ENCODE measurements at regions not wholly inside any gene's neighbourhood (a gene's known extent, or its start where the extent isn't known, plus 50 kb on each side); places are given as distances from the start of the nearest gene placed in this dataset.

- H3K4me1 ChIP-seq: no peaks in the 10 kb centered on the region
- intact Hi-C loops (cut with DNase I; ENCODE audit: low total_unique reads): no loop called here
- no peaks in the 10 kb centered on the region for H3K9me3 ChIP-seq
- H3K36me3 ChIP-seq (ENCODE audit: low read depth, missing control alignments): no peaks in the 10 kb centered on the region
- H3K27ac ChIP-seq: no peak overlapping the region
- no peaks in the 10 kb centered on the region for H3K27me3 ChIP-seq
- WGBS, 2 donors: 82 to 88% methylated on average over 10 of the region's 10 CpGs
- TF ChIP-seq POLR2A (IDR thresholded peaks at IDR 0.05) (no peak), CTCF (IDR thresholded peaks at IDR 0.05) (no peak)
- H3K4me3 ChIP-seq: no peak overlapping the region
- DNase-seq: no peak
These were observed 225.3 kb upstream of the FOXQ1 start for GRCh38 chr6:1086446-1087153.

GRCh38 chr6:1082285-1082935 lies 229.5 kb upstream of the FOXQ1 start:
- Histone ChIP-seq H3K9me3 (no peaks in the 10 kb centered on the region), H3K4me1 (no peaks in the 10 kb centered on the region), H3K4me3 (no peak overlapping the region), H3K36me3 (ENCODE audit: low read depth, missing control alignments) (no peaks in the 10 kb centered on the region), H3K27me3 (no peaks in the 10 kb centered on the region), H3K27ac (no peak overlapping the region)
- 74 to 84% methylated on average over 11 of the region's 11 CpGs for WGBS, 2 donors
- TF ChIP-seq CTCF (IDR thresholded peaks at IDR 0.05) (no peak), POLR2A (IDR thresholded peaks at IDR 0.05) (no peak)
- no peak for DNase-seq
- intact Hi-C loops (cut with DNase I; ENCODE audit: low total_unique reads): no loop called here

GRCh38 chr6:1081551-1082284 lies 230.2 kb upstream of the FOXQ1 start:
- TF ChIP-seq CTCF (IDR thresholded peaks at IDR 0.05): no peak
- TF ChIP-seq POLR2A (IDR thresholded peaks at IDR 0.05): no peak
- Histone ChIP-seq H3K4me3 (no peak overlapping the region), H3K36me3 (ENCODE audit: low read depth, missing control alignments) (no peaks in the 10 kb centered on the region), H3K27me3 (no peaks in the 10 kb centered on the region), H3K27ac (no peak overlapping the region), H3K4me1 (no peaks in the 10 kb centered on the region), H3K9me3 (no peaks in the 10 kb centered on the region)
- no peak for DNase-seq
- 39 to 48% methylated on average over 7 of the region's 7 CpGs for WGBS, 2 donors
- intact Hi-C loops (cut with DNase I; ENCODE audit: low total_unique reads): no loop called here

DNA sequence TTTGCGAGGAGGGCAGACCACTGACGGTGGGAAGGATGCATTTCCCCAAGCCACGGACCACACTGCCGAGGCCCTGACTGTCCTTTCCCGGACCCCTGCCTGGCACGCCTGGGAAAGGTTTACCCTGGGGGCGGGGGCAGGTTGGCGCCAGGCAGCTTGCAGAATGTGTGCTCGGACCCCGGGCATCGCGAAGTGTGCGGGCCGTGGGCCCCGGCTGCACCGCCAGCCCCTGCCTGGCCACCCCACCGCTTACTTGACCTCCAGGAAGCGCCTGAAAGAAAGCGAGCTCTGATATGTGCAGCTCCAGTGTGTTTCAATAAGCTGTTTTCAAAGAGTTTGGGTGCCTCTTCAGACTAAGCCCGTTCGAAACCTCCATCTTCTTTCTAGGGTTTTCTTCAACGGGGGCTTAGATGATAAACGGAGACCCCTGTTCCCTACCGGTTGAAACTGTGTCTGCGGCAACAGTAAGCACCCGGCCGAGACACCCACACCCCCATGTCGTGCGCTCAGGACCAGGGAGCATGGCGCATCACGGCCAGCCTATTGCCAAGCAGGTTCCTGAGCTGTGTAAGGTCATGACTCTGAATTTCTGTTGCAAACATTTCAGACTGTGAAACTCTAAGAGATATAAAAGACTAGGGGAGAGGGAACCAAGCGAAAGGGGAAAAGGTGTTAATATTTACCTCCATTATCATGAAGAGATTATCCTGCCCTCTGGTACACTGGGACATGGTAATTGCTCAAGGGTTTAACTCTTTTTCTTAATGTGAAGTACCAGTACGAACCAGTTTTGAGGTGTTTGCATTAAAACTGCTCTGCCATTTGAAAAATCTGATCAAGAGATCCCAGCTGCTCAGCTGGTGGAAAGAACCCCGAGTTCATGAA lies 231.2 kb upstream of the FOXQ1 start:
- no peak overlapping the region for H3K27ac ChIP-seq
- TF ChIP-seq CTCF (IDR thresholded peaks at IDR 0.05) (no peak), POLR2A (IDR thresholded peaks at IDR 0.05) (no peak)
- H3K36me3 ChIP-seq (ENCODE audit: low read depth, missing control alignments): no peaks in the 10 kb centered on the region
- intact Hi-C loops (cut with DNase I; ENCODE audit: low total_unique reads): no loop called here
- no peaks in the 10 kb centered on the region for H3K4me1 ChIP-seq
- H3K27me3 ChIP-seq: no peaks in the 10 kb centered on the region
- DNase-seq: no peak
- H3K4me3 ChIP-seq: peak overlapping the region in 1 of 2 donors; percentile 30
- no peaks in the 10 kb centered on the region for H3K9me3 ChIP-seq
- 60 to 80% methylated on average over 22 to 34 of the region's 34 CpGs for WGBS, 2 donors

Measured in testis (tissue), 2 donors.